ENCODE measurements at regions not wholly inside any gene's neighbourhood (a gene's known extent, or its start where the extent isn't known, plus 50 kb on each side); places are given as distances from the start of the nearest gene placed in this dataset.

- TF ChIP-seq CTCF (IDR thresholded peaks at IDR 0.05; ENCODE audit: borderline replicate concordance, extremely low read depth, low read length, poor library complexity, severe bottlenecking) (no peak), EZH2 (IDR thresholded peaks at IDR 0.05; ENCODE audit: borderline replicate concordance, low read depth, low read length, severe bottlenecking) (no peak)
Observed at GRCh38 chr12:70176290-70176689, 66.9 kb upstream of the CNOT2 start.

Data from DND-41 (cell line).